Muscle layer of colon (tissue), 2 donors: ENCODE measurements at regions not wholly inside any gene's neighbourhood (a gene's known extent, or its start where the extent isn't known, plus 50 kb on each side); places are given as distances from the start of the nearest gene placed in this dataset.
"Not testable (repeated sequence)": the region's sequence is repeated elsewhere in the genome, so short reads cannot be mapped to it uniquely, and the experiment has no call there.

ENCODE experiments used
- H3K27ac ChIP-seq: one replicate; pipeline ENCODE4 v1.7.0; 2013; ENCODE audit warnings: low read depth, mild to moderate bottlenecking, low read length, moderate library complexity
- H3K27me3 ChIP-seq, 2 donors: one replicate each; pipeline ENCODE4 v1.7.0; 2013; ENCODE audit warnings: low read length in 2 of 2, mild to moderate bottlenecking in 2 of 2; ENCODE audit not compliant: insufficient read depth in 2 of 2, control insufficient read depth in 1 of 2
- H3K36me3 ChIP-seq: one replicate; pipeline ENCODE4 v1.7.0; 2013; ENCODE audit warnings: mild to moderate bottlenecking, low read length; ENCODE audit not compliant: insufficient read depth
- H3K4me1 ChIP-seq: one replicate; pipeline ENCODE4 v1.7.0; 2013; ENCODE audit warnings: mild to moderate bottlenecking, low read length; ENCODE audit not compliant: insufficient read depth
- H3K4me3 ChIP-seq, 2 donors: one replicate each; pipeline ENCODE4 v1.7.0; 2013; ENCODE audit warnings: low read length in 2 of 2, low read depth in 1 of 2, mild to moderate bottlenecking in 1 of 2, moderate library complexity in 1 of 2
- H3K9ac ChIP-seq: one replicate; pipeline ENCODE4 v1.7.0; 2013; ENCODE audit warnings: low read length
- H3K9me3 ChIP-seq: one replicate; pipeline ENCODE4 v1.7.0; 2013; ENCODE audit warnings: mild to moderate bottlenecking, low read length
- donor health status: abdominal sarcoma.
- donor health status: Adenocarcinoma of cecum.

DNA sequence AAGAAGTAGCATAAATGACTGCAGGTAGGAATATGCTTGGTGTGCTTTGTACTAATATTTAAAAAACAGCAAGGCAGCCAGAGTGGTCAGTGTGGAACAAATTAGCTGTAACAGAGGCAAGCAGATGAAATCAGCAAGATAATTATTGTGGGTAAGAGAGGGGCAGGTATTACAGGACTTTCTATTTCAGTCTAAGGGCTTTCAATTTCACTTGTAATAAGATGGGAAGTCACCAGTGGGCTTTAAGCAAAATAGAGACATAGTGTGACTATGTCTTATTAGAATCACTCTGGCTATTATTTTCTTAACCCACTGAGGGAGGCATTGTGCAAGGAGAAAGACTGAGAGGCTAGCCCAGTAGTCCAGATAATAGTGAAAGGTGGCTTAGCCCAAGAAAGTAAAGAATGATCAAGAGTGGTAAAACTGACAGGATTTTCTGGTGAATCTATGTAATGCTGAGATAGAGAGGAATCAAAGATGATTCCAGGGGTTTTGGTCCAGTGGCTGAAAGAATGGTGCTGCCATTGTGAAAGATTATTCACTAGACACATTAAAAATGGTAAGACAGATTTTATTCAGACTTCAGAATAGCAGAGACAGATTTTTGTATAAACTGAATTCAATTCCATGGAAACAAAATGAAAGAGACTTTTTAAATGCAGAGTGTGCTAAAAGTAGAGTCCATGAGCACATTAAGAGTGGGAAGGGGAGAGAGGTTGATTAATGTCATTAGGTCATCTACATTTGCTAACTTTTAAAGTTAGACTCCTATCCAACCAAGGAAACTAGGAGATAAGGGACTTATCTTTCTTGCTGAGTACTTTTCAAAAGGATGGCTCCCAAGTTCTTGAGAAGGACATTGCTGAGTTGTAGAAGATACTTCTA lies 1136.0 kb downstream of the HACE1 start:
- H3K27me3 ChIP-seq: no peaks in the 10 kb centered on the region
- no peak overlapping the region for H3K9ac ChIP-seq
- no peaks in the 10 kb centered on the region for H3K9me3 ChIP-seq
- no peaks in the 10 kb centered on the region for H3K4me1 ChIP-seq
- H3K36me3 ChIP-seq: no peaks in the 10 kb centered on the region
- no peak overlapping the region for H3K4me3 ChIP-seq
- no peak overlapping the region for H3K27ac ChIP-seq

DNA sequence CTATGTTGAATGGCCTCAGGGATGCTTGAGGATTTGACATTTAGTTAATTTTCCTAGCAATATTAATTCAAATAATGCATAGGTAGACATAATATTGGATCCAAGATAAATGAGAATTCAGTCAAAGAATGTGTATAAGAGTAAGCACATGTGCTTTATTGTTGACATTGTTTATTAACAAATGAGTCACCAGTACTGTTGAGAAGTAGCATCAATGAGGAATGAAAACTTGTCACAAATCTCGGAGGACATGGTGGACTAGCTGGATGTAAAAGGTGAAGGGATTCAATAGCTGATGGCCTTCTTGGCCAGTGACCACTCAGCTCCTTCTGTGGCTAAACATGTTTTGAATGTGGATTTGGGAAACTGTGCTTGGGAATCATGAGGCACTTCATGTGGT lies 1137.0 kb downstream of the HACE1 start:
- Histone ChIP-seq H3K4me3 (no peak overlapping the region), H3K27me3 (no peaks in the 10 kb centered on the region), H3K27ac (no peak overlapping the region), H3K36me3 (no peaks in the 10 kb centered on the region), H3K9me3 (no peaks in the 10 kb centered on the region), H3K4me1 (no peaks in the 10 kb centered on the region), H3K9ac (no peak overlapping the region)

DNA sequence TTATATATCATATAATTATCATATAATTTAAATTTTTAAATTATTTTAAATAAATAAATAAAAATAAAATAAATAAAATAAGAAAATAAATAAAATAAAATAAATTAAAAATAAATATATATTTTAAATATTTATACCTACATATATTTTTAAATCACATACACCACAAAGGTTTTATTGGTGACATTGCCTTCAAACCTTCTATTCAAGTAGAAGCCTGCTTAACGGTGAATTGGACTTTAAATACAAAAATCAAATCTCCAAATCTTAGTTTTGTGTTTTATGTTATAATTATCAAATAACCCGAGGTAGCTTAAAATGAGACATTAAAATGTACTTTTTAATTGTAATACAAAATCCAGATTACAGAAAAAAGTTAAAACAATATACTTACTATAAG lies 1137.8 kb downstream of the HACE1 start:
- Histone ChIP-seq H3K4me3 (no peak overlapping the region), H3K9me3 (no peaks in the 10 kb centered on the region), H3K4me1 (no peaks in the 10 kb centered on the region), H3K27me3 (no peaks in the 10 kb centered on the region), H3K27ac (no peak overlapping the region), H3K9ac (no peak overlapping the region), H3K36me3 (no peaks in the 10 kb centered on the region)

DNA sequence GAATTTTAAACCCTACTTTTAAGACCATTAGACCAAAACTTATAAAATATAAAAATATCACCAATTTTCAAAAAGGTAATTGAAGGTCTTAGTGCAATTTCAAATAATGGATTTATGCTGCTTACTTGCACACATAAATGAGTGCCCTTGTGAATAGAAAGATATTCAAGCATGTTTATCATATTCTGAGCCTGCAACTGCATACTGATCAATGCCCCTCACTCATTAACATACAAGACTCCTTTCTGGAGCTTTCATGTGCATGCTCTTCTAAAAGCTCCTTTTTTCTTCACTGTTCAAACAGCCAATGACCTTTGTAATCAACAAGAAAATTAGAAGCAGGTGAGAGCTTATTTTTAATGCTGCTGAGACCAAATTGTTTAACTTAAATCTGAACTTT lies 1139.3 kb downstream of the HACE1 start:
- Histone ChIP-seq H3K36me3 (no peaks in the 10 kb centered on the region), H3K27me3 (no peaks in the 10 kb centered on the region), H3K9ac (no peak overlapping the region), H3K27ac (no peak overlapping the region), H3K4me1 (no peaks in the 10 kb centered on the region), H3K9me3 (no peaks in the 10 kb centered on the region), H3K4me3 (no peak overlapping the region)

DNA sequence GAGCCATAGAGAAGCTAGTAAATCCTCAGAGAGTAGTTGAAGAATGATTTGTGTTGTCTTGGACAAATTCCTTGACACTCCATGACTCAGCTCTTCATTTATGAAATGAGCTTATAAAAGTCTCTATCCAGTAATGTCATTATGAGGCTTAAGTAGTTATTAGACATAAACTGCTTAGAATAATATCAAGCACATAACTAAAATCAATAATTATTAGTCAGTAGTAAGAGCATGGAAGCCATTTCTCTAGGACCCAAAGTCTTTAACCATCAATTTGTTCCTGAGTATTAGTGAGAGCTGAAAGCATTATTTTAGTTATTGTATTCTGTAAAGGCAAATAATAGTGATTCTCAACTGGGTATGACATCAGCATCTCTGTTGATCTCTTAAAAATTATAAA lies 1140.2 kb downstream of the HACE1 start:
- no peak overlapping the region for H3K9ac ChIP-seq
- no peaks in the 10 kb centered on the region for H3K36me3 ChIP-seq
- no peaks in the 10 kb centered on the region for H3K9me3 ChIP-seq
- H3K4me3 ChIP-seq: no peak overlapping the region
- no peaks in the 10 kb centered on the region for H3K4me1 ChIP-seq
- H3K27ac ChIP-seq: no peak overlapping the region
- H3K27me3 ChIP-seq: no peaks in the 10 kb centered on the region

DNA sequence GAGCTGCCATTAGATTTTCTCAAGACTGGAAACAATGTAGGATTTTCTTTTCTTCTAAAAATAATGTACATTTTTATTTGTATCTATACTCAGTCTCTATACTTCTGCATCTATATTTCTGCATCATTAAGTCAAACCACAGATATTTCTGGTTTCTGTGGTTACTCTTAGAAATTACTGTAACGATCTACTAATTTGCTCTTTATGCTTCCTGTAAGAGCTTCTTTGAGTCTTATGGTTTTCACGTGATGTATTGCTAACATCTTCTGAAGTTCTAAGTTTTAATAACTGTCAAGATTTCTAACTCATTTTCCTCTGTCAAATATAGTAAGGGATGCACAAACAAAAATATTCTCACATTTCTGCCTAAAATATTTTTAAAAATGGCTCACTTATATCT lies 1144.5 kb downstream of the HACE1 start:
- Histone ChIP-seq H3K9me3 (no peaks in the 10 kb centered on the region), H3K9ac (no peak overlapping the region), H3K36me3 (no peaks in the 10 kb centered on the region), H3K4me1 (no peaks in the 10 kb centered on the region), H3K4me3 (no peak overlapping the region), H3K27me3 (no peaks in the 10 kb centered on the region), H3K27ac (no peak overlapping the region)

DNA sequence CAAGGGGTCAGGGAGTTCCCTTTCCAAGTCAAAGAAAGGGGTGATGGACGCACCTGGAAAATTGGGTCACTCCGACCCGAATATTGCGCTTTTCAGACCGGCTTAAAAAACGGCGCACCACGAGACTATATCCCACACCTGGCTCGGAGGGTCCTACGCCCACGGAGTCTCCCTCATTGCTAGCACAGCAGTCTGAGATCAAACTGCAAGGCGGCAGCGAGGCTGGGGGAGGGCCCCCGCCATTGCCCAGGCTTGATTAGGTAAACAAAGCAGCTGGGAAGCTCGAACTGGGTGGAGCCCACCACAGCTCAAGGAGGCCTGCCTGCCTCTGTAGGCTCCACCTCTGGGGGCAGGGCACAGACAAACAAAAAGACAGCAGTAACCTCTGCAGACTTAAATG lies 1150.5 kb downstream of the HACE1 start:
- H3K9ac ChIP-seq, H3K4me1 ChIP-seq, H3K4me3 ChIP-seq, H3K27ac ChIP-seq, H3K27me3 ChIP-seq, H3K36me3 ChIP-seq, H3K9me3 ChIP-seq: not testable (repeated sequence)

DNA sequence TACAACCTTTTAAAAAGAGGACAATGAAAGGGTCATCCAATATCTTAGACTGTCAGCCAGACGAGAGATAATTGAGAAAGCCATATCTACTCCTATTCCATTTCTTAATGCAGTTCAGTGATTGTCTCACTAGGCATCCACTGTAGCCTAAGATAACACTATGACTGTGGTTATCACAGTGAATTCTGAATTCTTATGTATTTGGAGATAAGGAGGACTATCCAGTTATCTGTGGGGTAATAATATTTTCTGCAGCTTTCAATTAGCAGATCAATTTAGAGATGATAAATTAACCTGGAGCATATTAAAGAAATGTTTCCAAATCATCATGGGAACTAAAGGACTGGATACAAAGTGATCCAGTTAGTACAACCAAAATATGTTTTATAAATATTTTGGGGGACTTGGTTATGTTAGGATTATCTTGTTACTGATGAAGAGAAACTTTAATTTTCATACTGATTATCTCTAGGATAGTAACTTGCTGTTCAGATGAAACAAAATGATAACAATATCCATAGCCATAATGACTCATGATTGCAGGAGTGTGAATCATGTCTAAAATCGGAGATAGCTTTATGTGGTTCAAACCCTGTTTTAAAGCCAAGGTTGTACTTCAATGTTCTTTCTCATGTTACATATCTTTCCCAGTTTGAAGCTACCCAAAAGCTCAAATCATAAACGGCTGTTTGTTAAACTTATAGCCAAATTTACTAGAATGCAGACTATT lies 1152.0 kb downstream of the HACE1 start:
- H3K36me3 ChIP-seq: no peaks in the 10 kb centered on the region
- no peaks in the 10 kb centered on the region for H3K9me3 ChIP-seq

DNA sequence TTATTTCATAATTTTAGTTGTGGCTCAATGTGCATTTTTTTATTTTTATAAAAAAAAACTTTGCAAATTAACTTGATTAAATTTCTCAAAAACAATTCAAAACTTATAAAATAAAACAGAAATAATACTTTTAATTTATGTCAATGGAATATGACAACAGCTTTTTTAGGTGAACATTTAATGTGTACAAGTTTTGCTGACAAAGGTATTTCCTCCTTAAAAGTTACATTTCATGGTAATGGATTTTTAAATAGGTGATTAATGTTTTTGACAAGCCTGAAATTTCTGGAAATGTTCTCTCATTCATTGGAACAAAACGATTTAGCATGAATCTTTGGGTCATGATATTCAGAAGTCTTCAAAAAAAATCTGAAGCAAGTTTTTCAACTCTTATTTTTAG lies 1160.0 kb downstream of the HACE1 start:
- Histone ChIP-seq H3K9ac (no peak overlapping the region), H3K36me3 (no peaks in the 10 kb centered on the region), H3K4me1 (no peaks in the 10 kb centered on the region), H3K4me3 (no peak overlapping the region), H3K27ac (no peak overlapping the region), H3K27me3 (no peaks in the 10 kb centered on the region), H3K9me3 (no peaks in the 10 kb centered on the region)

More for the DNA sequence above, 1152.0 kb downstream of the HACE1 start:
- Histone ChIP-seq H3K4me3 (no peak overlapping the region), H3K27ac (no peak overlapping the region), H3K27me3 (no peaks in the 10 kb centered on the region), H3K4me1 (no peaks in the 10 kb centered on the region), H3K9ac (no peak overlapping the region)

DNA sequence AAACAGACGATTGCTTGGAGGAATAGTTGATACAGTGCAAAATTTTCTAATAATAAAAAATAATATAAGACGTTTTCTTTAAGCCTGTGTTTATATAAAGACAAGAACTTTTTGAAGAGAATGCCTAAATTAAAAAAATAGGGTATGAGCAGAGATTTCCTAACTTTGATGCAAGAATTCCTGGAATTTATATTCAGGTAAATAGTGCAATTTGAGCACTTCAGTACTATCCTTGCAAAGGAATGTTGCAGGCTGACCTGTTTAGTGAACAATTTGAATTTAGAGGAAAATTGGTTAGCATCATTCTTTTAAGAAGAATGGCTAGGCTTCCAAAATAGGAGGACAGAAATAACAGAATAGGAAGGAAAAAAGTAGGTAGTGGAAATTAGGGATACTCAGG lies 1172.3 kb downstream of the HACE1 start:
- Histone ChIP-seq H3K4me3 (no peak overlapping the region), H3K27me3 (no peaks in the 10 kb centered on the region), H3K9ac (no peak overlapping the region), H3K4me1 (no peaks in the 10 kb centered on the region), H3K27ac (no peak overlapping the region), H3K36me3 (no peaks in the 10 kb centered on the region), H3K9me3 (no peaks in the 10 kb centered on the region)

DNA sequence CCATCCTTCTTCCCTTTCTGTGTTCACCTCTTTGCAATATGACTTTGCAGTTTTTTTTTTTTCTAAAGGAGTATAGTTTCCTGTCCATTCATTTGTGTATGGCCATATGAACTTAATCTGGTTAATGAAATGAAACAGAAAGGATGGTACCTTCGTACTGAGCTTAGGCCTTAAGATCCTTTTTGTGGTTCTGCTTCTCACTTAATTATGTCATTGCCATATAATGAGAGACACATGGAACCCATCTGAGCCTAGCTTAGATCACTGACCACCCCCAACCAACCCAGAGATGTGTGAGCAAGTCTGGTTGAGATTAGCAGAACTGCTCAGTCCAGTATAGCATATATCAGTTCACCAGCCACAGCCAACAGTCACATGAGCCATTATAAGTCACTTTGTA lies 1179.6 kb downstream of the HACE1 start:
- H3K36me3 ChIP-seq: no peaks in the 10 kb centered on the region
- H3K9me3 ChIP-seq: no peaks in the 10 kb centered on the region
- no peaks in the 10 kb centered on the region for H3K27me3 ChIP-seq
- no peaks in the 10 kb centered on the region for H3K4me1 ChIP-seq
- H3K9ac ChIP-seq: no peak overlapping the region
- no peak overlapping the region for H3K27ac ChIP-seq
- H3K4me3 ChIP-seq: no peak overlapping the region

DNA sequence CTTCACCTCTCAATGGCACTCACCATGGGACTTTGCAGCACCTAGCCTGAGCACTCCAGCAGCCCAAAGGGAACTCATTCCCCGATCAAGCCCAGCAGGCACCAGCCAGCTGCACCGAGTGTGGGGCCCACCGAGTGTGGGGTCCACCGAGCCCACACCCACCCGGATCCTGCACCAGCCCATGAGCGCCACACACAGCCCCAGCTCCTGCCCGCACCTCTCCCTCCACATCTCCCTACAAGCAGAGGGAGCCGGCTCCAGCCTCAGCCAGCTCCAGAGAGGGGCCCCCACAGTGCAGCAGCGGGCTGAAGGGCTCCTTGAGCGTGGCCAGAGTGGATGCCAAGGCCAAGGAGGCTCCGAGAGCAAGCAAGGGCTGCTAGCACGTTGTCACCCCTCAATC lies 1182.4 kb downstream of the HACE1 start:
- Histone ChIP-seq H3K27ac (no peak overlapping the region), H3K9ac (no peak overlapping the region), H3K27me3 (no peaks in the 10 kb centered on the region), H3K9me3 (no peaks in the 10 kb centered on the region), H3K4me1 (no peaks in the 10 kb centered on the region), H3K36me3 (no peaks in the 10 kb centered on the region), H3K4me3 (no peak overlapping the region)
